HG03139 (cell line): ENCODE measurements at regions not wholly inside any gene's neighbourhood (a gene's known extent, or its start where the extent isn't known, plus 50 kb on each side); places are given as distances from the start of the nearest gene placed in this dataset.
"Not testable (repeated sequence)": the region's sequence is repeated elsewhere in the genome, so short reads cannot be mapped to it uniquely, and the experiment has no call there.

Experiments used
- ATAC-seq: cut with Tn5 transposase; IDR thresholded peaks from one replicate; pipeline ENCODE4 v1.9.1; 2021; ENCODE audit not compliant: unreplicated experiment

DNA sequence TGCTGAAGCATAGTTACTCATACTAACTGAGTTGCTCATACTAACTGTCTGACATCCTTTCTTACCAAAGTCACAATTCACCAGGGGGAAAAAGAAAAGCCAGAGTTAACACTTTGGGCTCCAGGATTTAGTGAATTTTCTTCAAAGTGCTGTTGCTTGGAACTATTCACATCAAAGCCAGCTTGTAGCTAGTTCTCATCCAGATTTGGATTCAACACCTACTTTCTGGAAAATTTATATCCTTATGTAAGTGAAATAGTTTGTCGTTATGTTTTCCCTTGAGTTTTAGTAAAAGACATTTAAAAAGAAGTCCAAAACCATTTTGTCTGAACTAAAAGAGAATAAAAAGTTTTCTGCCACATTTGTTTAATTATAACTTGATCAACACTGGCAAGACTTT, 264.6 kb downstream of the BRINP2 start:
- ATAC-seq, result no peak

DNA sequence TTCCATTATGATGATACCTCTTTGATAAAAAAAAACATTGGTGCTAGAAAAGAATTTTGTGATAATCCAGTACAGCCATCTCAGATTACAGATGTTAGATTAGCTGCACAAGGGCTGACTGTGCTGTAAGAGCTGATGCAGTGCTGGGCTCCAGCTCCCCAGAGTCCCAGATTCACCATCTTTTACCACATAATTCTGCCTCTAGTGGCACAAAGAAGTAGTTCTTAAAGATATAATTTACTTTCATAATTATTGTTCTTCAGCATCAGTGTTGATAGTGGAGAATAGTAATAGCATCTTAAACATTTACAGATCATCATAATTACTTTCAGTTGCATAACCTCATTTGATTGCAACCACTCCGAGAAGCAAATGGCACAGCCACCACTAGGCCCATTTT, 262.1 kb downstream of the BRINP2 start:
- no peak for ATAC-seq

DNA sequence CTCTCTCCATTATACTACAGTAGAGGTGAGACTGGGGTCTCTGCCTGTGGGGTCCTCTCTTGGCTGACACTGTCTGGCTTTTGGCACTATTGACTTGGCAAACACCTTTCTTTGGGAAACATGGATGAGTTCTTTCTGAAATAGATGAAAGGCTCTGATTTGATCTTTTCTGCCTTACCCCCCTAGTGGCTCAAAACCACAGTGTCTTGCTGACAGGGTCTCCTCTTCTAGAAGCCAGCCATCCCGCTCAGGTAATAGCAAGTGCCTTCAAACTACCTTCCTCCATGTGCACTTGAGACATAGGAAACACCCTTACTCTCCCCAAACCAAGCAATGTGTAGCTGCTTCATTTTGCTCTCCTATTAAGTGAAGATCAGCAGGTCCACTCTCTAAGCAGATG, 260.4 kb downstream of the BRINP2 start:
- ATAC-seq, result no peak

DNA sequence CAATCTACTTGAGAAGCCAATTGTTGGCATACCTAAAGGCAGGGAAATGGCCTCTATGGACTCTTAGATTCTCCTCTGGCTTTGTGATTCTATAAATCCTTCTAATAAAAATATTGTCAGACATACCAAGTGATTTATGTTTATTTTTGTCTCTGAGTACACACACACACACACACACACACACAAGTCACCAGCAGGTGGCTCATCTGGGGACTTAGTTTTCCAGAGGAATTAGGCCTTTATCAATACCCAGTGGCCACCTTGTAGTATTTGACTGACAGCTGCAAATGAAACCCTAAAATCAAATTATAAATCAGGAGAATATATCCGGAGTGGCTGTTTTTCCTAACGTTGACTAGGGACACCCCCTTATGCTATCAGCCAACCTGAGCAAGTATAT, 258.5 kb downstream of the BRINP2 start:
- no peak for ATAC-seq

DNA sequence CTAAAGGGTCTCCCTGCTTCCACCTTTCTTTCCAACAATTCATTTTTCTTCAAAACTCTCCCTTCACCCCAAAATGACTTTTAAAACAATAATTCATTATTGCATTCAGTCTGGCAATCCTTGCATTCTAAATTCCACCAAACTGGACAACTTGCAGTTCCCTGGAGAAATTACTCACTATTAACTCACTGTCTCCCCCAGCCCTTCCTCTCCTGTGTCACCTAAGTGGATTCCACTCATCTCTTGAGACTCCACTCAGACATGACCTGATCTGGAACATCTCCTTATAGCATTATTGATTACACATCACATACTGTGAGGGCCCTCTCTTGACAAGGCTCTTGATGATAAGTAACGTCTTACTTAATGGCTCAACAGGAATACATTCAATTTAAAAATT, 257.1 kb downstream of the BRINP2 start:
- ATAC-seq, result no peak

DNA sequence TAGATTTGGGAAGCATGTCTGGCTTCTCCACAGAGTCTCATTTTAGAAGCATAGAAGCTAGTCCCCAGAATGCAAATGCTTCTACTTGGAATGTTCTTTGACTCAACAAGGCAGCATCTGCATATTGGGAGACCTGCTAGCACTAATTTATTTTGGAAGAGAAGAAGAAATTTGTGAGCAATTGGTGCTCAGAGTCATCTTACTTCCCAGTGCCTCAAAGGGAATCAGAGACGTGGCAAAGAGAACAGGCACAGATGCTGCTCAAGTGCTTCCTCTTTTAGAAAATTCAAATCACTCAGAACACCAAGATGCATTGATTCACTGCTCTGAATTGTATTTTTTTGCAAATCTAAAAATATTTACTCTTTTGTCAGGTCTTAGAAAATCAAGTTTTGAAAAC, 255.7 kb downstream of the BRINP2 start:
- no peak for ATAC-seq

DNA sequence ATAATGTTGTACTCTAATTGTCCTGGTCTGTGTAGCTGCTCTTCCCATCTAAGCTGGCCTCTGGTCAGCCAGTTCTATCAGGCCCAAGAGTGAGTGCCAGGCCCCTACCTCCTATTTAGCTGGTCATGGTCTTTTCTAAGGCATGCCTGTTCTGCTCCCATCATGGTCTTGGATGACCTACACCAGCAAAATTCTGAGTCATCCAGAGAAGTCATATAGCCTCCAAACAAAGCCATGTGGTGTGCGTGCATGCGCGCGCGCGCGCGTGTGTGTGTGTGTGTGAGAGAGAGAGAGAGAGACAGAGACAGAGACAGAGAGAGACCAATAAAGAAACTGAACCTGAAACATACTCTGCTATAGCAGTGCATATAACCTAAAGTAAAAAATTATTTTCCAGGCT, 254.4 kb downstream of the BRINP2 start:
- ATAC-seq, result no peak

DNA sequence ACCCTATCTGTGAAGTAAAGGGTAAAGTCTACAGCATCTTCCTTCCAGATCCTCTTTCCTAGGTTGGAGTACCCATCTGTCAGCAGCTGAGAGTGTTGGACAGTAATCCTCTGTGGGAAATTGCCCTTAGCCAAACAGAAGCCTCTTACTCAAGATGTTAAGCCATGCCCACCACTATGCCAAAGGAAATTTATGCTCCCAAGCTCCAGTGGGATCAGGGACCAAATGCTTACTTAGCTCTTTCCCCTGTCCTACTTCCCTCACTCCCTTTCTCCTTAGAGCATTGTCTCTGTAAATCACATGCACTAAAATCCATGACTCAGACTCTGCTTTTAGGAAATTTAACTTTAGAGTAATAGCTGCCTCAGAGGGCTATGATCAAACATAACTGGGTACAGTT, 254.0 kb downstream of the BRINP2 start:
- ATAC-seq, result no peak

DNA sequence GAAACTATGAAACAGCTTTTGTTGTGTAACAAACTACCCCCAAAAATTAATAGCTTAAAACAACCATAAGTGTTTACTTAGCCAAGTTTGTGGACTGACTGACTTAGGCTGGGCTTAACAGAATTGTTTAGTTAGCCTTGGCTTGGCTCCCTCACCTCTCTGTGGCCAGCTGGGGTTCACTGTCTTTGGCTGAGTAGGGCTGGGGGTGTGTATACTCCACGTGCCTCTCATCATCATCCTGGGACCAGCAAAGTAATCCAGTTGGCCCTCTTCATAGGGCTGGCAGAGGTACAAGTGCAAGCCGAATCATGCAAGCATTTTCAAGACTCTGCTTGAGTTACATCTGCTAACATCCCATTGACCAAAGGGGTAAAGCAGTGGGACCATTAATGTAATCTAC, 252.3 kb downstream of the BRINP2 start:
- ATAC-seq, result no peak

DNA sequence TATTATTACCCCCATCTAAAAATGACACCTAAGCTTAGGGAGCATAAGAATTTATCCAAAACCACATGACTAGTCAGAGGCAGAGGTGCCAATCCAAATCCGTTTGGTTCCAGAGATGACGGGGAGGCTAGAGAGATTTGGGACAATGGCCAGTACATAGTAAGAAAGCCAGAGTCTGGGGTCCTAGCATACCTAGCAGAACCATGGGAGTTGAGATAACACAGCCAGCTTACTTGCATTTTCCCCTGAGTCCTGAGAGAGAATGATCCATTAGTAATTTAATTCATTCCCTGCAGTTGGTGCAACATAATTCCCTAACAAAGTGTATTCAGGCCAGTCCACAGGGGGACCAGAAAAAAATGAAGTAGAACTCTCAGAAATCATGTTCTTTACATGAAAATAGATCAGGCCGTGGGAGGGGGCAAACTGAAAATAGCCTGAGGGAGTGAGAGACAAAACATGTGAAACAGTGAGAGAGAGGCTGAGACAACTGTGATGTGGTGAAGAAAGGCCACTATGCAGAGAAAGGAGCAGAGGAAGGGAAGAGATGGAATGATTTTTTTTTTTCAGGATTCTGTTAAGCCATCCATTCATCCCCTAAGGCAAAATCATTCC, 243.3 kb downstream of the BRINP2 start:
- ATAC-seq, result no peak

DNA sequence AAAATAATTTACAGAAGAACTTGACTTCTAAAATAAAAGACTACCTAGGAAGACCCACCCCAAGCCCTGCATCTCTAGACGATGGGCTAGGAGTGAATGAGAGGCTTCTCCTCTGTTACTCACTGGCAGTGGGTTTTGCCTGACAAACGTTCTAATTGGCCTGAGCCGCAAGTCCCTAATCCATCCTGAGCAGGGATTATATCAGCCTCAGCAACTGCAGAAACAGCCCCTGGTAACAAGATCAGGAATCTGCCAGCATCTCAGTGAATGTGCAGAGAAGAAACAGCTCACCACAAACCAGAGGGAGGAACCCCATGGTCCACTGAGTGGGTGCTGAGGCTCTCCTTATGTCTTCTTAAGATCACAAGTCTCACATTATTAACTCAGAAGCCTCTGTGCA, 240.6 kb downstream of the BRINP2 start:
- ATAC-seq, result no peak

DNA sequence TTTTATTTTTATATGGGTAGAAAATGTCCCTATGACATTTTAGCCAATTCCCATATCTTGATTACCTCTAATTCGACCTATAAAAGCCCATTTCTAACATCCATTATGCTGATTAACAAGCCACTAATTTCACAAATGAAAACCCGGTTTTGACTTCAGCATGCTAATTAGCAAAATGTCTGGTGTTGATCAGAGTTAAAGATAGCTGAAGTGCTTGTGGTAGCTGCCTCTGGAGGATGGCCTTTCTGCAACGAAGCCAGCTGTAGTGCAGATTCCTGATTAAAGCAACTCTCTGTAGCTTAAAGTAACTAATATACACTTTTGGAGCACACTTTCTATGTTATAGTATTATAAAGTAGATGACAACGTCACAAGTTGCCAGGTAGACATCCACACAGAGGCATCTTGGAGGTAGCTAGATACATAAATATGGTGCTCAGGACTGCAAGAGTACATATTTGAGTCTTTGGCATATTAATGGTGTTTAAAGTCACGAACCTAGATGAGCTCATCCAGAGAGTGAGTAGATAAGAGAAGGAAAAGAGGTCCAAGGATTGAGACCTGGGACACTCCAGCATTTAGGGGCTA, 239.5 kb downstream of the BRINP2 start:
- ATAC-seq, result no peak

DNA sequence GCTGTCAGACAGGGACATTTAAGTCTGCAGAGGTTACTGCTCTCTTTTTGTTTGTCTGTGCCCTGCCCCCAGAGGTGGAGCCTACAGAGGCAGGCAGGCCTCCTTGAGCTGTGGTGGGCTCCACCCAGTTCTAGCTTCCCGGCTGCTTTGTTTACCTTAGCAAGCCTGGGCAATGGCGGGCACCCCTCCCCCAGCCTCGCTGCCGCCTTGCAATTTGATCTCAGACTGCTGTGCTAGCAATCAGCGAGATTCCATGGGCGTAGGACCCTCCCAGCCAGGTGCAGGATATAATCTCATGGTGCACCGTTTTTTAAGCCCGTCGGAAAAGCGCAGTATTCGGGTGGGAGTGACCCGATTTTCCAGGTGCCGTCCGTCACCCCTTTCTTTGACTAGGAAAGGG, 235.6 kb downstream of the BRINP2 start:
- ATAC-seq, result not testable (repeated sequence)

DNA sequence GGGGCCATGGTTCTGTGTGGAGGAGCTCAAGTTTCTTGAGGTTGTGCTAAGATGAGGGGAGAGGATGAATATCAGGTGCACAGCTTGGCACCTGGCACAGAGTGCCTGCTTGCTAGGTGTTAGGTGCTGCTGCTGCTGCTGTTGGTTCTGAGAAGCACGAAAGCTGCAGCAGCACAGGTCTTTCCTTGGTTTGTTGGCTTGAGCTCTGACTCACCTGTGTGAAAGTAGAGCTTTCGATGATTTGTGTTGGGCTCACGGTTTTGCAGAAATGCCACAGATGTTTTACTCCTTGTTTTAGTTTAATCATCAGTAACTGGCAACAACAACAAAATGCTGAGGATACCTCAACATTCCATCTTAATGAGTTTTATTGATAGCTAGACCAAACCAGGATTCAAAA, 221.6 kb downstream of the BRINP2 start:
- no peak for ATAC-seq

DNA sequence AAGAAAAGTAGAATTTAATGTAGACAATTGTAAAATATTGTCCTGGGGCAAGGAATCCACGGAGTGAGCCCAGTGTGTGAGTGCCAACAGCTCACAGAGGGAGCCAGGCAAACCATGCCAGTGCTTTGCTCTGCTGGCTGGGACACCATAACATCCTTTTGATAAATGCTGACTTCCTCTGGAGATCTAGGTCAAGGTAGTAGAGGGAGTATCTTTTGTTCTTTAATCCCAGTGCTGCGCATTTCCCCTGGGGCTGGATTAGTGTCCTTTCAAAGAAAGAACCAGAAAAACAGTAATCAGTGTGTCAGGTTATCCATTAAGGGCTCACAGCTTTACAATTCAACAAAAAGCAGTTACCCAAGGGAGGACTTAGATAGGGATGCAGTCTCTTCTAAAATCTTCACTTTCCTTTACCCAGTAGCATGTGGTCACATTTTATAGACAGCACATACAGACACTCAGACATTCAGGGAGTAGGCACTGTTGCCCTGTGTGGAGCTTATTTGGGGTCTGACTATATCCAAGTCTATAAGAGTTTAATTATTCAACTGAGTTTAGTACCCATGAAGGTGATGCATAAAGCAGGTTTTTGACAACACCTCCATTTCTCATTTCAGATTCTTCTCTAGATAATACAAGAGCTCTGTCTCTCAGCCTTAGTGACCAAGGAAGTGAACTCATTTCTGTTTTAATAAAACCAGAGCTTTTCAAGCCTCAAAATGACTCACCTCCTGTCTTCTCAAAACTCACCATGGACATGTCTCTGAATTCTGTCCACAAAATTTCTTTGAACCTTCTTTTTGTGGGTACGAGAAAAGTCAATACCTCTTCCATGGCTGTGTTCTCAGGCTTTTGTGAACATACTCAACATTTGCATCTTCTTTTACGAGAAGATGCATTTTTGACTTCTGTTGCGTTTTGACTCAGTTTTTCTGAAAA, 215.3 kb downstream of the BRINP2 start:
- no peak for ATAC-seq

DNA sequence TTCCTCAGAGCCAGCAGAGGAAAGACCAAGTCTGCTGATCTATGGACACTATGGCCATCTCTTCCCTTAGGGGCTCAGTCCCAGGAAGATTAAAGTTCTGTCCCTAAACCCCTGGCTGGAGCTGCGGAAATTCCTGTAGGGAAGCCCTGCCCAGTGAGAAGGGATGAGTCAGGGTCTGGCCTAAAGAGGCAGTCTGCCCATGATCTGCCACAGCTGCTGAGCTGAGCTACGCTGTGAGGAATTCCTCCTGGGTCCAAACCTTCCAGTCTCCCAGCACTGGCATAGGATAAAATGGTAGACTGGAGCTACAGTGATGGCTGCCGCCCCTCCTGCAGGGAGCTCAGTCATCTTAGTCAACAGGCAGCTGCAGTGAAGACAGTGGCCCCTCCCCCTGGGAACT, 213.7 kb downstream of the BRINP2 start:
- no peak for ATAC-seq

DNA sequence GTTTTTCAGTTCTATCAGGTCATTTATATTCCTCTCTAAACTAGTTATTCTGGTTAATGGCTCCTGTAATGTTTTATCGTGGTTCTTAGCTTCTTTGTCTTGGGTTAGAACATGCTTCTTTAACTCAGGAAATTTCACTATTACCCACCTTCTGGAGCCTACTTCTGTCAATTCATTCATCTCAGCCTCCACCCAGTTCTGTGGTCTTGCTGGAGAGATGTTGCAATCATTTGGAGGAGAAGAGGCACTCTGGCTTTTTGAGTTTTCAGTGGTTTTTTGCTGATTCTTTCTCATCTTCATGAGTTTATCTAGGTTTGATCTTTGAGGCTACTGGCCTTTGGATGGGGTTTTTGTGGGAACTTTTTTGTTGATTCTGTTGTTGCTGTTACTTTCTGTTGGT, 213.0 kb downstream of the BRINP2 start:
- ATAC-seq, result no peak

DNA sequence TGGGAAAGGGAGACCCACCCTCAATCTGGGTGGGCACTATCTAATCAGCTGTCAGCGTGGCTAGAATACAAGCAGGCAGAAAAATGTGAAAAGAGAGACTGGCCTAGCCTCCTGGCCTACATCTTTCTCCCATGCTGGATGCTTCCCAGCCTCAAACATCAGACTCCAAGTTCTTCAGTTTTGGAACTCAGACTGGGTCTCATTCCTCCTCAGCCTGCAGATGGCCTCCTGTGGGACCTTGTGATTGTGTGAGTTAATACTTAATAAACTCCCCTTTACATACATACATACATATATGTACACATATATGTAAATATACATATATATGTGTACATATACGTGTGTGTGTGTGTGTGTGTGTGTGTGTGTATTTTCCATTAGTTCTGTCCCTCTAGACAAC, 207.1 kb downstream of the BRINP2 start:
- ATAC-seq, result no peak

DNA sequence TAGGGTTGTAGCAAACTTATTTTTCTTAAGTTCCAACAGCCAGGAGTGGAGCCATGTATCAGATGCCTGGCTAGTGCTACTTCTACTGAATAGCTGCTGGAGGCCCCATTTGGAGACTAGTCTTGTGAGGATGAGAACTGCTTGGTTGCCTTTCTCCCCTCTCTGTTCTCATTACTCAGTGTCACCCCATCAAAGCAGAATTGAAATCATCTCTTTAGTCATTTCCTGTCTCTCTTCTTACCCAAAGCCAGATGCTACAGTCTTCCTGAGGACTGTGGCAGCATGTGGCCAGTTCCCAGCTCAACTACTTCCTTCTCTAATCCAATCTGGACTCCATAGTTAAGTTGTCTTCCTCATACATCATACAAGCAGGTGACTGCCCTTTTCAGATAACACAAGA, 197.5 kb downstream of the BRINP2 start:
- no peak for ATAC-seq

DNA sequence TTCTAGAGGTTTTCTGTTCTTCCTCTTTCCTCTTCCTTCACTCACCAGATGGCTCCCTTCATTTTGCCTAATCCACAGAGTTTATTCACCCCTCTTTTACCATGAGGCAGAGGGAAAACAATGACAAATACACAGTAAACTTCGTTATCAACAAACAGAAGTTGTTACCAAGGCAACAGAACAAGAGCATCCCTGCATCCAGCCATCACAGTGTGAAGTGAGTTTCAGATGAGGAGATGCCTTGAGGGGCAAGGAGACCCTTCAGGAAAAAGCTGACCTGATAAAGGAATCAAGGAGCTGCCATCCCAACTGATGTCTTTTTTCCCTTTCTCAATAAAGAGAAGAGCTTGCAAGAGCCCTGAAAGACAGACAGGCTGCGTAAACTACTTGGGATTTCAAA, 195.3 kb downstream of the BRINP2 start:
- no peak for ATAC-seq

DNA sequence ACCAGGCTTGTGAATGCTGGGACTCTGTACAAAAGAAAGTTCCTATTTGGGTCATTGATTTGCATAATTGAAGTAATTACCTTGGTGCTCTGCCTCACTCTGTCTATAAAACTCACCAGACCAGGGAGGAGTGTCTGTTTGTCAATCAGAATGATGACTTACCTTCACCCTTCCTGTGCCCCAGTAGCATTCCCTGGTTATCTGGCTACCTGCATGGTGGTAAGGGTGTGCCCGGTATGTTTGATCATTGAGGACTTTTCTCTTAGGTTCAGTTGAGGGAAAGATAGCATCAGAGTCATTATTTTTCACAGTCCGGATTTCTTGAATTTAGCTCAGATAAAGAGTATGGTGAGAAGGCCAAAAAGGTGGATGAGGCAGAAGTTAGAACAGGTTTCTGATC, 190.0 kb downstream of the BRINP2 start:
- ATAC-seq, result no peak
